ENCODE measurements at regions not wholly inside any gene's neighbourhood (a gene's known extent, or its start where the extent isn't known, plus 50 kb on each side); places are given as distances from the start of the nearest gene placed in this dataset.

DNA sequence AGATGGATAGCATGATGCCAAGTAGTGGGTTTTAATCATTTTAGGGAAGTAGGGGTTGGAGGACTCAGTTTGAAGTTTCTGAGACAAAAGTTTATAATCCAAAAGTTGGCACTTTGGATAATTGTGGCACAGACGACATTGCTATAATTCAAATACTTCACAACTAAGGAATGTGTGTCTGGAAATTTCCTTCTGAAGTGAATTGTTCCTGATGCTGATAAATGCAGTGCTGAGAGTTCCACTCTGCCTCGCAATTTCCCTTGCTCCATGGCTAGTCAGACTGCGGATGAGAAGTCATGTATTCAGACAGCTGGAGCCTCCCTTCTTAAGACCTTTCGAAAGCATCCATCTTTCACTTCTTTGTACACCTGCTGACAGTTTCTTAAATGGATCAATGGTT, 393.3 kb upstream of the PRICKLE1 start:
- no peak overlapping the region for H3K27ac Mint-ChIP-seq
- Histone ChIP-seq H3K36me3 (ENCODE audit: control insufficient read depth in 2 of 3, insufficient read depth in 3 of 3, low read length in 3 of 3) (no peaks in the 10 kb centered on the region), H3K4me1 (ENCODE audit: control insufficient read depth in 2 of 2, insufficient read depth in 2 of 2, low read length in 2 of 2) (no peaks in the 10 kb centered on the region), H3K27me3 (ENCODE audit: control insufficient read depth in 2 of 2, insufficient read depth in 2 of 2, low read length in 2 of 2) (no peaks in the 10 kb centered on the region), H3K4me3 (ENCODE audit: low read length) (no peak overlapping the region), H3K27ac (ENCODE audit: low read depth, low read length) (no peak overlapping the region), H3K9me3 (ENCODE audit: control insufficient read depth in 2 of 3, low read length in 3 of 3) (no peaks in the 10 kb centered on the region)
- H3K9me3 Mint-ChIP-seq, result peaks cover 0 to 3% (median 0%) of the 10 kb centered on the region in 11 donors
- no peak overlapping the region for H3K4me3 Mint-ChIP-seq
- intact Hi-C loops (cut with micrococcal nuclease), result no loop called here
- no peaks in the 10 kb centered on the region for H3K4me1 Mint-ChIP-seq
- ChIA-PET POLR2A (no interaction called here), CTCF (interaction anchor here (0.8 kb wide), 1 partner anchor 29 kb away, joined by 3 read pairs; no protein-coding TSS in a partner anchor)
- no peaks in the 10 kb centered on the region for H3K36me3 Mint-ChIP-seq
- DNase-seq, result no peak
- no peaks in the 10 kb centered on the region for H3K27me3 Mint-ChIP-seq
- no peak for ATAC-seq

GRCh38 chr12:42981379-42981778, 391.8 kb upstream of the PRICKLE1 start:
- Histone ChIP-seq H3K27ac (ENCODE audit: low read depth, low read length) (no peak overlapping the region), H3K36me3 (ENCODE audit: control insufficient read depth in 2 of 3, insufficient read depth in 3 of 3, low read length in 3 of 3) (no peaks in the 10 kb centered on the region), H3K9me3 (ENCODE audit: control insufficient read depth in 2 of 3, low read length in 3 of 3) (no peaks in the 10 kb centered on the region), H3K4me3 (ENCODE audit: low read length) (no peak overlapping the region), H3K27me3 (ENCODE audit: control insufficient read depth in 2 of 2, insufficient read depth in 2 of 2, low read length in 2 of 2) (no peaks in the 10 kb centered on the region), H3K4me1 (ENCODE audit: control insufficient read depth in 2 of 2, insufficient read depth in 2 of 2, low read length in 2 of 2) (no peaks in the 10 kb centered on the region)
- H3K36me3 Mint-ChIP-seq, result no peaks in the 10 kb centered on the region
- ChIA-PET POLR2A (no interaction called here), CTCF (no interaction called here)
- H3K27ac Mint-ChIP-seq, result no peak overlapping the region
- peaks cover 0 to 1% (median 0%) of the 10 kb centered on the region in 11 donors for H3K9me3 Mint-ChIP-seq
- no peak for ATAC-seq
- DNase-seq, result no peak
- no peak overlapping the region for H3K4me3 Mint-ChIP-seq
- H3K27me3 Mint-ChIP-seq, result no peaks in the 10 kb centered on the region
- intact Hi-C loops (cut with micrococcal nuclease), result no loop called here
- no peaks in the 10 kb centered on the region for H3K4me1 Mint-ChIP-seq

- CTCF ChIA-PET, result no interaction called here
- H3K4me3 Mint-ChIP-seq, result no peak overlapping the region
- intact Hi-C loops (cut with micrococcal nuclease), result no loop called here
- POLR2A ChIA-PET, result no interaction called here
- no peak overlapping the region for H3K27ac Mint-ChIP-seq
- ATAC-seq (no peak), DNase-seq (no peak)
- no peaks in the 10 kb centered on the region for H3K4me1 Mint-ChIP-seq
- no peaks in the 10 kb centered on the region for H3K4me1 ChIP-seq (ENCODE audit: control insufficient read depth in 2 of 2, insufficient read depth in 2 of 2, low read length in 2 of 2)
- no peak overlapping the region for H3K4me3 ChIP-seq (ENCODE audit: low read length)
- no peak overlapping the region for H3K27ac ChIP-seq (ENCODE audit: low read depth, low read length)
- H3K9me3 ChIP-seq (ENCODE audit: control insufficient read depth in 2 of 3, low read length in 3 of 3), result no peaks in the 10 kb centered on the region
- no peaks in the 10 kb centered on the region for H3K27me3 ChIP-seq (ENCODE audit: control insufficient read depth in 2 of 2, insufficient read depth in 2 of 2, low read length in 2 of 2)
- no peaks in the 10 kb centered on the region for H3K27me3 Mint-ChIP-seq
- H3K9me3 Mint-ChIP-seq, result peaks cover 0 to 5% (median 0%) of the 10 kb centered on the region in 11 donors
- no peaks in the 10 kb centered on the region for H3K36me3 Mint-ChIP-seq
- no peaks in the 10 kb centered on the region for H3K36me3 ChIP-seq (ENCODE audit: control insufficient read depth in 2 of 3, insufficient read depth in 3 of 3, low read length in 3 of 3)
These were observed 390.9 kb upstream of the PRICKLE1 start for GRCh38 chr12:42980441-42980840.

DNA sequence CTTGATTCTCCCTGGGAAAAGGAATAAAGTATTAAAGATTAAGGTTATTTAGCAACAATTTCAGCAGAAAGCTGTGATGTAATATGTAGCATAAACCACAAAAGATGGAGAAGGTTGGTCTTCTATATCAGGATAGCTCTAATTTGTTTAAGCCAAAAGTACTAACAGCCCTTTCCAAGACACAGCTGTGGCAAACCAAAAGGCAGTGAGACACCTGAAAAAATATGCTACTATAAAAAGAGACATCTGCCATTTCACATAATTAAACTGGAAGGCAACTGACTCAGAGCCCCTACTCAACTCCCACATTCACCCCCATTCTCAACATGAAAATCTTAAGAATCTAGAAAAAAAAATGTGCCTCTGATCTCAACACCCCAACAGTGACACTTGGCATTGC, 390.2 kb upstream of the PRICKLE1 start:
- ATAC-seq, result no peak
- Histone ChIP-seq H3K9me3 (ENCODE audit: control insufficient read depth in 2 of 3, low read length in 3 of 3) (no peaks in the 10 kb centered on the region), H3K4me1 (ENCODE audit: control insufficient read depth in 2 of 2, insufficient read depth in 2 of 2, low read length in 2 of 2) (no peaks in the 10 kb centered on the region), H3K4me3 (ENCODE audit: low read length) (no peak overlapping the region), H3K36me3 (ENCODE audit: control insufficient read depth in 2 of 3, insufficient read depth in 3 of 3, low read length in 3 of 3) (no peaks in the 10 kb centered on the region), H3K27me3 (ENCODE audit: control insufficient read depth in 2 of 2, insufficient read depth in 2 of 2, low read length in 2 of 2) (no peaks in the 10 kb centered on the region), H3K27ac (ENCODE audit: low read depth, low read length) (no peak overlapping the region)
- H3K4me1 Mint-ChIP-seq, result no peaks in the 10 kb centered on the region
- DNase-seq, result no peak
- no peaks in the 10 kb centered on the region for H3K27me3 Mint-ChIP-seq
- H3K27ac Mint-ChIP-seq, result no peak overlapping the region
- H3K4me3 Mint-ChIP-seq, result no peak overlapping the region
- ChIA-PET POLR2A (no interaction called here), CTCF (no interaction called here)
- intact Hi-C loops (cut with micrococcal nuclease), result no loop called here
- H3K36me3 Mint-ChIP-seq, result no peaks in the 10 kb centered on the region
- H3K9me3 Mint-ChIP-seq, result peaks cover 0 to 9% (median 2%) of the 10 kb centered on the region in 11 donors

- ChIA-PET CTCF (no interaction called here), POLR2A (no interaction called here)
- DNase-seq (no peak), ATAC-seq (no peak)
- intact Hi-C loops (cut with micrococcal nuclease), result no loop called here
- Histone ChIP-seq H3K27ac (ENCODE audit: low read depth, low read length) (no peak overlapping the region), H3K4me1 (ENCODE audit: control insufficient read depth in 2 of 2, insufficient read depth in 2 of 2, low read length in 2 of 2) (no peaks in the 10 kb centered on the region), H3K27me3 (ENCODE audit: control insufficient read depth in 2 of 2, insufficient read depth in 2 of 2, low read length in 2 of 2) (no peaks in the 10 kb centered on the region), H3K4me3 (ENCODE audit: low read length) (no peak overlapping the region), H3K9me3 (ENCODE audit: control insufficient read depth in 2 of 3, low read length in 3 of 3) (no peaks in the 10 kb centered on the region), H3K36me3 (ENCODE audit: control insufficient read depth in 2 of 3, insufficient read depth in 3 of 3, low read length in 3 of 3) (no peaks in the 10 kb centered on the region)
- Mint-ChIP-seq H3K4me3 (no peak overlapping the region), H3K36me3 (no peaks in the 10 kb centered on the region), H3K9me3 (peaks cover 0 to 10% (median 4%) of the 10 kb centered on the region in 11 donors), H3K27ac (no peak overlapping the region), H3K4me1 (no peaks in the 10 kb centered on the region), H3K27me3 (no peaks in the 10 kb centered on the region)
These were observed 389.2 kb upstream of the PRICKLE1 start for GRCh38 chr12:42978708-42979107.

DNA sequence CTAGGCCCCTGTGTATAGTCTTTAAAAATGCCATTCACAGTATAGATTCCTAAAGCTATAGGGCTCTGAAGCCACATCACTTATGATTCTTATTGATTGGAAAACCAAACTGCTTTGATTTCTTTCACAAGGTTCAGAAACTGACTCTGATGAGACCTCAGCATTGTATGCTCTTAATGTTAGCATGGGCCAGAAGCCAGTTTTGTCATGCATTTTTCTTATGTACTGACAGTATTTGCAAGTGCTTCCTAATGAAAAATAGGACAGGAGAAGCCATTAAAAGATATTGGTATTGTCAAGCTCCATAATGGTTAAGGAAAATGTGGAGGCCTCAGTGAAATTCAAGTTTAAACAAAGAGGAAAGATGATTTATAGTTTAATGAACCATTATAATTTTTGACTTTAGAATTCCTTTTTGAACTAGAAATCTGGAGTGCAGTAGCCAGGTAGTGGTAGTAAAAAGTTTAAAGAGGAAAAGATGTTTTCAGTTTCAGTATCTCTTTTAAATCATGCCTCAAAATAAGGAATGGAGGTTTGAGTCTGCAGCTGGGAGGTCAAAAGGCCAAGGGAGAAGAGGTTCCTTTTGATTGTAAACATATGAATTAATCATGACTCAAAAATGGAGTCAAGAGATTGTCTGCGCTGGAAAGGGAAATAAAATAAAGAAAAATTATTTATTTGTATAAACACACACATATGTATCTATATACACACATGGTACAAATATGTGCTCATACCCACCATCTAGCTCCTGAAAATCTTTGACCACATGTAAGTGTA, 388.1 kb upstream of the PRICKLE1 start:
- Histone ChIP-seq H3K9me3 (ENCODE audit: control insufficient read depth in 2 of 3, low read length in 3 of 3) (no peaks in the 10 kb centered on the region), H3K4me3 (ENCODE audit: low read length) (no peak overlapping the region), H3K27me3 (ENCODE audit: control insufficient read depth in 2 of 2, insufficient read depth in 2 of 2, low read length in 2 of 2) (no peaks in the 10 kb centered on the region), H3K27ac (ENCODE audit: low read depth, low read length) (no peak overlapping the region), H3K4me1 (ENCODE audit: control insufficient read depth in 2 of 2, insufficient read depth in 2 of 2, low read length in 2 of 2) (no peaks in the 10 kb centered on the region), H3K36me3 (ENCODE audit: control insufficient read depth in 2 of 3, insufficient read depth in 3 of 3, low read length in 3 of 3) (no peaks in the 10 kb centered on the region)
- ChIA-PET POLR2A (no interaction called here), CTCF (no interaction called here)
- H3K4me3 Mint-ChIP-seq, result no peak overlapping the region
- ATAC-seq (no peak), DNase-seq (no peak)
- no peaks in the 10 kb centered on the region for H3K27me3 Mint-ChIP-seq
- H3K4me1 Mint-ChIP-seq, result no peaks in the 10 kb centered on the region
- H3K36me3 Mint-ChIP-seq, result no peaks in the 10 kb centered on the region
- H3K27ac Mint-ChIP-seq, result no peak overlapping the region
- peaks cover 0 to 18% (median 9%) of the 10 kb centered on the region in 11 donors for H3K9me3 Mint-ChIP-seq
- intact Hi-C loops (cut with micrococcal nuclease), result no loop called here

DNA sequence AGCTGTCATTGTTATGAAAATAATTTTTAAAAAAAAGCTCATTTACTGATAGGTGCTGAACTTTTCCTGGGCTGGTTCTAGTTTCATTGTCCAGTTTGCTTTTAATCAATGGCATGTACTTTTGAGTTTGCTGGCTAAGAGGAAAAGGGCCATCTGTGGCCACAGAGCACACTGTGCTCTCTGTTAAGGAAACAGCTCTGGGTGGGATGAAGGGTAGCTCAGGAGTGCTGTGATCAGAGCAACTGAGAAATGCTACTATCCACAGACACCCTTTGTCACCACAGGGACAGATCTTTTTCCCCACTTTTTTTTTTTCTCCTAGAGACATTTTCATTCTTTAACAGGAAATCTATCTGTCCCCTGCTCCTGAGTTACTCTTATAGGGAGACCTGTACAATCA, 387.1 kb upstream of the PRICKLE1 start:
- CTCF ChIA-PET, result no interaction called here
- ATAC-seq (no peak), DNase-seq (no peak)
- H3K9me3 Mint-ChIP-seq, result peaks cover 0 to 29% (median 9%) of the 10 kb centered on the region in 11 donors
- no peaks in the 10 kb centered on the region for H3K4me1 ChIP-seq (ENCODE audit: control insufficient read depth in 2 of 2, insufficient read depth in 2 of 2, low read length in 2 of 2)
- no peak overlapping the region for H3K27ac ChIP-seq (ENCODE audit: low read depth, low read length)
- POLR2A ChIA-PET, result no interaction called here
- no peak overlapping the region for H3K27ac Mint-ChIP-seq
- no peaks in the 10 kb centered on the region for H3K27me3 Mint-ChIP-seq
- intact Hi-C loops (cut with micrococcal nuclease), result no loop called here
- no peaks in the 10 kb centered on the region for H3K4me1 Mint-ChIP-seq
- H3K4me3 ChIP-seq (ENCODE audit: low read length), result no peak overlapping the region
- no peak overlapping the region for H3K4me3 Mint-ChIP-seq
- no peaks in the 10 kb centered on the region for H3K9me3 ChIP-seq (ENCODE audit: control insufficient read depth in 2 of 3, low read length in 3 of 3)
- no peaks in the 10 kb centered on the region for H3K36me3 ChIP-seq (ENCODE audit: control insufficient read depth in 2 of 3, insufficient read depth in 3 of 3, low read length in 3 of 3)
- no peaks in the 10 kb centered on the region for H3K27me3 ChIP-seq (ENCODE audit: control insufficient read depth in 2 of 2, insufficient read depth in 2 of 2, low read length in 2 of 2)
- H3K36me3 Mint-ChIP-seq, result no peaks in the 10 kb centered on the region
